NCI-H187 treated with DMSO at 0.1 percent for 48 hours (cell line): ENCODE measurements at regions not wholly inside any gene's neighbourhood (a gene's known extent, or its start where the extent isn't known, plus 50 kb on each side); places are given as distances from the start of the nearest gene placed in this dataset.
"Not testable (repeated sequence)": the region's sequence is repeated elsewhere in the genome, so short reads cannot be mapped to it uniquely, and the experiment has no call there.

ENCODE experiments used
- DNase-seq: peaks from one replicate; lab custom pipeline; 2025; lab: John Stamatoyannopoulos, UW

- DNase-seq = no peak
These were observed 351.9 kb upstream of the IRX2 start for GRCh38 chr5:3103262-3103811.

GRCh38 chr5:3102531-3102930, 351.1 kb upstream of the IRX2 start:
- no peak for DNase-seq

GRCh38 chr5:3101561-3101960, 350.1 kb upstream of the IRX2 start:
- no peak for DNase-seq

- no peak for DNase-seq
These were observed 349.6 kb upstream of the IRX2 start for GRCh38 chr5:3100921-3101551.

- no peak for DNase-seq
These were observed 348.5 kb upstream of the IRX2 start for GRCh38 chr5:3099954-3100353.

GRCh38 chr5:3099526-3099925, 348.0 kb upstream of the IRX2 start:
- DNase-seq = no peak

GRCh38 chr5:3098821-3099220, 347.3 kb upstream of the IRX2 start:
- DNase-seq = no peak

GRCh38 chr5:3092664-3093063, 341.2 kb upstream of the IRX2 start:
- no peak for DNase-seq

- no peak for DNase-seq
These were observed 340.7 kb upstream of the IRX2 start for GRCh38 chr5:3092211-3092610.

- DNase-seq = no peak
These were observed 339.7 kb upstream of the IRX2 start for GRCh38 chr5:3091040-3091774.

- not testable (repeated sequence) for DNase-seq
These were observed 338.8 kb upstream of the IRX2 start for GRCh38 chr5:3090305-3090704.

GRCh38 chr5:3080366-3080765, 328.9 kb upstream of the IRX2 start:
- DNase-seq = no peak

- no peak for DNase-seq
These were observed 326.2 kb upstream of the IRX2 start for GRCh38 chr5:3077684-3078083.

- DNase-seq = no peak
These were observed 323.8 kb upstream of the IRX2 start for GRCh38 chr5:3075309-3075708.

GRCh38 chr5:3068401-3068800, 316.9 kb upstream of the IRX2 start:
- DNase-seq = no peak

- DNase-seq = no peak
These were observed 308.8 kb upstream of the IRX2 start for GRCh38 chr5:3060283-3060682.

GRCh38 chr5:3059488-3059887, 308.0 kb upstream of the IRX2 start:
- DNase-seq = no peak

- no peak for DNase-seq
These were observed 307.5 kb upstream of the IRX2 start for GRCh38 chr5:3058942-3059341.

- no peak for DNase-seq
These were observed 305.4 kb upstream of the IRX2 start for GRCh38 chr5:3056866-3057265.

- DNase-seq = no peak
These were observed 299.9 kb upstream of the IRX2 start for GRCh38 chr5:3051400-3051799.

- no peak for DNase-seq
These were observed 299.4 kb upstream of the IRX2 start for GRCh38 chr5:3050863-3051262.

GRCh38 chr5:3049261-3049660, 297.8 kb upstream of the IRX2 start:
- no peak for DNase-seq

- DNase-seq = no peak
These were observed 295.8 kb upstream of the IRX2 start for GRCh38 chr5:3047212-3047774.
